HG02870 (cell line): ENCODE measurements at regions not wholly inside any gene's neighbourhood (a gene's known extent, or its start where the extent isn't known, plus 50 kb on each side); places are given as distances from the start of the nearest gene placed in this dataset.

Experiments used
- ATAC-seq: cut with Tn5 transposase; IDR thresholded peaks from one replicate; pipeline ENCODE4 v1.9.1; 2021; ENCODE audit warnings: mild to moderate bottlenecking, moderate library complexity; ENCODE audit not compliant: unreplicated experiment

- no peak for ATAC-seq
Measured at GRCh38 chr6:10060004-10060403, 354.9 kb downstream of the TFAP2A start.

GRCh38 chr6:10054672-10055071, 360.2 kb downstream of the TFAP2A start:
- ATAC-seq, result no peak

DNA sequence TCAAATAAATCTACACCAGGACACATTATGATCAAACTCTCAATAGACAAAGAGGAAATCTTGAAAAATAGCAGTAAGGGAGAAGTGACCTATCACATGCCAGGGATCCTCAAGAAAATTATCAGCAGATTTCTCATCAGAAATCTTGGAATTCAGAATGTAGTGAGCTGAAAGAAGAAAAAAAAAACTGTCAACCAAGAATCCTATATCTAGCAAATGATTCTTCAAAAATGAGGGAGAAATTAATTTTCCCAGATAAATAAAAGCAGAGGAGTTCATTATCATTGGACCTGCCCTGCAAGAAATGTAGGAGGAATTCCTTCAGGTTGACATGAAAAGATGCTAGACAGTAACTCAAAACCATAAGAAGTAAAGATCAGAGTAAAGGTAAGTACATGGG, 363.6 kb downstream of the TFAP2A start:
- ATAC-seq, result no peak

- ATAC-seq, result no peak
Measured at GRCh38 chr6:10048370-10049297, 366.2 kb downstream of the TFAP2A start.

DNA sequence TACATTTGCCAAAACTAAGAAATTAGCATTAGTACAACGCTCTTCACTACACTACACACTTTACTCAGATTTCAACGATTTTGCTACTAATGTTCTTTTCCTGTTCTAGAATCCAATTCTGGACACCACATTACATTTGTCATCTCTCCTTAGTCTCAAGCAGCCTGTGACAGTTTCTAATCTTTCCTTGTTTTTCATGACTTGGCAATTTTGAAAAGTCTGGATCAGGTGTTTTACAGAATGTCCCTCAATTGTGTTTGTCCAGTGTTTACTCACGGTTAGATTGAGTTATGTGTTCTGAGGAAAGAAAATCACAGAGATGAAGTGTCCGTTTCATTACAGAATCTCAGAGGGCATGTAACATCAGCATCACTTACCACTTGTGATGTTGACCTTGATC, 372.6 kb downstream of the TFAP2A start:
- no peak for ATAC-seq

DNA sequence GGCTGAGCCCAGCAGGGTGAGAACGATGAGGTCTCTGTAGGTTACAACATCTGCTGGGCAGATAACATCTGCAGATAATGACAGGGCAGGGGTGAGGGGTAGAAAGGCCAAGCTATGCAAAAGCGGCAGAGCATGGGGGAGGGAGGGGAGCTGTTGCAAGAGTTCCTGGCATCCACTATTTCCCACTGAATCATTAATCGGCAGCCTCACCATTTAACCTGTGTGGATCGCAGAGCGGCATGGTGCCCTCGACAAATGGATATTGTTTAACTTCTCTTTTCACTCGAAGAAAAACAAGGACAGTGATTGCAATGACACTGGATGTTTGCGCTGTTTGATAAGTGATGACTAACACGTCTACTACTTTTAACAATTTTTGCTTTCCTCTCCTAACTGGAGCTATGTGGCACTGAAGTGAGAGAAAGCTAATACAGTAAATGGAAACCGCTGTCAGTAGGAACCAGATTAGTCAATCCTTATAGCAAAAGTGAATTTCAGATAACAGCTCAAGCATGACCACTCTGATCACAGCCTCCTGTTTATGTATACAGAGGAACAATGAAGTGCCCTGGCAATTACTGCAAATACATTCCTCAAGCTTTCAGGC, 381.5 kb downstream of the TFAP2A start:
- ATAC-seq, result no peak

- no peak for ATAC-seq
Measured at GRCh38 chr6:10031617-10032016, 383.3 kb downstream of the TFAP2A start.

GRCh38 chr6:10030942-10031537, 383.8 kb downstream of the TFAP2A start:
- no peak for ATAC-seq

GRCh38 chr6:10028222-10028621, 386.7 kb downstream of the TFAP2A start:
- ATAC-seq, result no peak

GRCh38 chr6:10019851-10020250, 395.0 kb downstream of the TFAP2A start:
- ATAC-seq, result no peak

DNA sequence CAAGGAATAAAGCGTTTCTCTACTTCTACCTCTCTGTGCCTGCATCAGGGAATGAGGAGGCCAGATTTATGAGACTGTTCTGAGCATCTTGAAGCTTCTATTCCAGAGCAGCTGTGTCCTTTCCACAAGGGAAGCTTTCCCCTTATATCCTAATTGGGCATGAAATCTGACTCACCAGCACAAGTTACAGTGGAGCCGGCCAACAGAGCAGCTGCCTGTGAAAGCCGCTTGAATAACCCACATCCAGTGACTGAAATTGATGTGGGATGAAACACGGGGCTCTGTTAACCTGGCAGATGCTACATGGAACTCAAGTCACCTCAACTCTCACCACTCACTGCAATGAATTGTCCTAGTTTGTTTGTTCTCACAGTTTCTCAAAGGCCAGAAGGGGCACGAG, 400.3 kb downstream of the TFAP2A start:
- no peak for ATAC-seq

DNA sequence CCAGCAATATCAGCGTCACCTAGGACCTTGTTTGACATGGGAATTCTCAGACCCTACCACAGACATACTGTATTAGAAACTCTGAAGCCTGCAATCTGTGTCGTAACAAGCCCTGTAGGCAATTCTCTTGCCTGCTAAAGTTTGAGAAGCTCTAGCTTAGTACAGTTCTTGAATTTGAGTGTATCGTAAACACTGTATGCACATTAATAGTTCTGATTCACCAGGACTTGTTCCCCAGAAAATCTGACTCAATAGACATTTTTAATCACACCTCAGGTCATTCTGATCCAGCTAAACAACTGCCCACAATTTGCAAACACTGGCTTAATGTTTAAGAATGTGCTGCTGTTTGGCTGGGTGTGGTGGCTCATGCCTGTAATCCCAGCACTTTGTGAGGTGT, 414.3 kb downstream of the TFAP2A start:
- no peak for ATAC-seq

DNA sequence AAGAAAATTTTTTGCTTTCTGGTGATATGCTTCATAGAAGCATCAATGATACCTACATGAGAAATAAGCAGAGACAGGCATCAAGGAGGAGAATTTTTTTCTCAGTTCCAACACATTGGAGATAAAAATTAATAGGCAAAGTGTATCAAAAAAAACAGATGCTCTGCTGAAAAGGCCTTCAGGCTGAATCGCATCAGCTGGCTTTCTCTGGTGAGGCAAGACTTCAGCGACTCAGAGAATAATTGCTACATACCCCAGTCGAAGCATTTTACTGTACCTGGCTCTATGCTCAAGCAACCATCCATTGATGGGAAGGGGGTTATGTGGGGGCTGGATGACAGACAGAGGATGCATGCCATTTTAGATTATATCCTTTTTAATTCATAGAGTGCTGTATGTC, 415.1 kb downstream of the TFAP2A start:
- no peak for ATAC-seq

- no peak for ATAC-seq
Measured at GRCh38 chr6:9986273-9986672, 428.6 kb downstream of the TFAP2A start.

GRCh38 chr6:9985481-9985880, 429.4 kb downstream of the TFAP2A start:
- ATAC-seq, result no peak

DNA sequence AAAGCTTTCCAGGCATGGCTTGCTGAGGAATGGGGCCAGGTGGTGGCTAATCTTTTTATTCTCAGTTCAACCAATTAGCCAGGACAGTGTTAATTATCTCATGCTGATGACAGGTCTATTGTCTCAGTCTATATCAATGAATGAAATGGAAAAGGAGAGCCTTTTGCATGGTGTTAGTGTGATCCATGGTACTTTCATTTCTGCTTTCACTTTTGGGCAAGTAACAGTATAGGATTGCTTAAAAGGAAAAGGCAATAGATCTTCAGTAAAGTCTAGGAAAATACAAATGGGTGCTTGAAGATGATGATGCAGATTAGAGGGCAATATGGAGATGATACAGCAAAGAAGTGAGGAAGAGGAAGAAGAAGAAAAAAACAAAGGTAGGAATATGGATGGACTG, 430.3 kb downstream of the TFAP2A start:
- ATAC-seq, result no peak

GRCh38 chr6:9983168-9983567, 431.7 kb downstream of the TFAP2A start:
- no peak for ATAC-seq

DNA sequence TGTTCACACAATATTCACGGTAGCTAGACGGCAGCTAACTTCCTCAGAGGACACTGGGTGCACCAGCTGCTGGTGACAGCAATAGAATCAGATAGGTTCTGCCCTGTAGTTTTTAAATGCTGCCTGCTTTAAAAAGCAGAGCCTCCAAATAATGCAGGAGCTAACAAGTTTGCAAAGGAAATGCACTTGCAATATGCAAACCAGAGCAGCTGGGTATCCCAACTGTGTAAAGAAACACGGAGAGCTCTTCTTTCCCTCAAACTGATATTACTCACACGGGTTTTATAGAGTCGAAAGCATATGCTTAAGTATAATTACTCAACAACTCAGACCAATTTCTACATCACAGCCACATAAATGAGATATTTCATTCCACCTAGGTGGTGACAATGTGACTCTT, 432.7 kb downstream of the TFAP2A start:
- no peak for ATAC-seq

DNA sequence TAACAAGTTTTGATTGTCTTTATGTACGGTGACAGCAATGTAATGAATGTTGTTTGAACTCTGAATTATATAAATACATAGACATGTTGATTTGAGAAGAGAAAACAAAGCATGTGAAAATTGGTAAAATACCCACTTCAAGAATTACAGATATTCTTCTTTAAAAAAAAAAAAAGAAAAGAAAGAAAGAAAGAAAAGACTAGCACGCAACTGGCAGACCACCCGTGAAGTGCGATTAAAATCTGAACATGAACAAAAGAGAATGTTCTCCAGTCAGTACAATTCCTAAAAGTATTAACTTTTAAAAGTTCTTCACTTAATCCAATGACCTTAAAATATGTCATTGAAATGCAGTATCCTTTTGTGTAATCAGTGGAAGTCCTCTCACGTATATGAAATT, 434.9 kb downstream of the TFAP2A start:
- ATAC-seq, result no peak

DNA sequence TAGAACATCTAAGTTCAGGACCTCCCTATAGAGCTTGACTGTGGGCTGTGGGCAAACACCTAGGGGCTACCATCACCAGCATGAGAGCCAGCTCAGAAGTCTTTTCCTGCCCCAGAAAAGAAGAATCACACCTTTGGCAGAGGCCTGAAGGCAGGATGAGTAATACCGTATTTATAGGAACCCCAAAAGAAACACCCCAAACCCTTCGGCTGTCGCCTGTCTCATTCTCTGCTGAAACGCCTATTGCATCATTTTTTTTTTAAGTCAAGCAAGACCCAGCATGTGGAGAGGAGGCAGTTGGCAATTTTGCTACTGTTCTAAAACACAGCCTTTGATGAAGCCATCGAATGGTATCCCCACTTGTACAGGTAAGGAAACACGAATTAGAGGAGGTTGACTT, 436.4 kb downstream of the TFAP2A start:
- no peak for ATAC-seq

- no peak for ATAC-seq
Measured at GRCh38 chr6:9977411-9977810, 437.5 kb downstream of the TFAP2A start.

GRCh38 chr6:9961646-9962045, 453.2 kb downstream of the TFAP2A start:
- no peak for ATAC-seq
